HG02610 (cell line): ENCODE measurements at regions not wholly inside any gene's neighbourhood (a gene's known extent, or its start where the extent isn't known, plus 50 kb on each side); places are given as distances from the start of the nearest gene placed in this dataset.

Experiments used
- ATAC-seq: cut with Tn5 transposase; IDR thresholded peaks from one replicate; pipeline ENCODE4 v1.9.1; 2021; ENCODE audit warnings: mild to moderate bottlenecking, moderate library complexity; ENCODE audit not compliant: unreplicated experiment

- no peak for ATAC-seq
These were observed 627.9 kb upstream of the KIRREL3 start for GRCh38 chr11:127628458-127628785.

DNA sequence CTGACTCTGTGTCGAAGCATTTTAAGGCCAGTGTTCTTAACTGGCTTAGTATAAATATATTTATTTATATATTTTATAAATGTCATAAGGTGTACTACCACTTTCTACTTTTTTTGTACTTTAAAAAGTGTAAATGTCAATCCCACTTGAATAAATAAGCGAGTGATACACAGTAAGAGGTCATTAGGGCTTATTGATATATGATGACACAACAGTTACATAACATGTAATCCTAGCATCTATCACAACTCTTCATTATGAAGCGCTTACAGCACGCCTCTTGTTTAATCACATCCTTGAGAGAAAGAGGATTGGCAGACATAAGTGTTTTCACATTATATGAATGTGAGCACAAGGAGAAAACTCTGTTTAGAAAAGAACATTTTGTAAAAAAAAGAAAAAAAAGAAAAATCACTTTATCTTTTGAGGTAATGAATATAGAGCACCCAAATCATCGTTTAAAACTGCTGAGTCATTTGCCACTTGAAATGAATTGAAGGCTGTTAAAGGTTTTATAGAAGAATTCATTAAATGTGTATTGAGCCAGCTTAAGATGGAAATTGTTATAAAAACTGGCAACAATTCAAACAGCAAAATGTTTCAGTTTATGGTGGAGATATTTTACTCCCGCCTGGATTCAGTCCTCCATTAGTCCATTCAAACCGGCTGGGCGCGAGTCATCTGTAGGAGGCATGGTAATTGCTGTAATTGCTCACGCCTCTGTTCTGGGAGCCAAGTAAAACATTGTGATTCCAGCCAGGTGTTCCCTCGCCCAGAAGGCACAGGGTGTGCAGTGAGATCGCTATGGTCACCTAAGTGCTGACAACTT is 627.3 kb upstream of the KIRREL3 start:
- ATAC-seq, result no peak

GRCh38 chr11:127627204-127627603 is 626.6 kb upstream of the KIRREL3 start:
- ATAC-seq, result no peak

GRCh38 chr11:127625402-127625801 is 624.8 kb upstream of the KIRREL3 start:
- no peak for ATAC-seq

DNA sequence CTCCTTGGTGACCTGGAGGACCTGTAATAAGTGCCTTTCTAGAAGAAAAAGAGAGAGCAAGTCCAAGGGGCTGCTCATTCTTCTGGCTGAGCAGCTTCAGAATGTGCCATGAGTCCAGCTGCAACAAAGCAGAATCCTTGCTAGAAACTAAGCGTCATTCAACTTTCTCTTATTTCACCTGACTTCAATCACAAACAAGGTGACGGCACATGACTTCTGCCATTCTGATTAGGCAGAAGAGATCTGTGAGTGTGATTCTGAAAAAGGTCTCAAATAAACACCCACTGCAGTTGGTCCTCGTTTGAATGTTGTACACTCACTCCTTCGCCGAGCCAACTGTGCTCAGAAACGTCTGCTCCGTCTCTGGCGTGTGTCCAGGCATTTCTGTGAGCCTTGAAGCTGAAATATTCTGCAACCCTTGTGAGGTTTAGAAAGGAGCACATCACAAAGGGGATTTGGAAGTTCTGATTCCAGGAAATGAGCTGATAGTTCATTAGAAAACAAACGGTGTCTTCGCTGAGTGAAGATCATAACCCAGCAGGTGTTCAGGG is 623.8 kb upstream of the KIRREL3 start:
- ATAC-seq, result no peak

DNA sequence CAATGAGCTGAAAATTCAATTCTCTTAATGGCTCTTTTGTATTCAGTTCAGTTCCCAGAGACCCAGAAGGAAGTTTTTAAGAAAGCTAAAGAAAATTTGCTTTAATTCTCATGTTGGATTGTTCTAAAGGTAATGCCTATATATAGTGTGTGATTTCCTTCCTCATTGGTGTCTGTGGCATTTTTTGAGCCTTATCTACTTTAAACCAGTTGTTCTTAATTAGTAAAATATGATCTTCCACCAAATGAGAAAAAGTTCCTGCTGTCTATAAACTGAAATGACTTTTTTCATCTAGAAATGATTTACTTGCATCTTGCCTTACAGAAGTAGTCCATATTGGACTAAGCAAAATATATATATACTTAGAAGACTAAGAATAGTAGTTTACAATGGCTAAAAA is 622.1 kb upstream of the KIRREL3 start:
- no peak for ATAC-seq

DNA sequence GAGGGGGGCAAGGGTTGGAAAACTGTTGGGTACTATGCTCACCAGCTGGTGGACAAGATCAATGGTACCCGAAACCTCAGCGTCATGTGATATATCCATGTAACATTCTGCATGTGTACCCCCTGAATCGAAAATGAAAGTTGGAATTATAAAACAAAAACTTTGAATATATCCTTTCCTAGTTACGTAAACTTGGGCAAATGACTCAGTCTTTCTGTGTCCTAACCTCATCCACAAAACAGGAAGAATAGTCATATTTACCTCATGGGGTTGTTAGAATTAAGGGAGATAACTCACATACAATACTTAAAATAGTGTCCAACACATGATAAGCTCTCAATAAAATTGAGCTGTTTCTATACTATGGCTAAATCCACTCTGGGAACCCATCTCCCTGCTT is 620.1 kb upstream of the KIRREL3 start:
- no peak for ATAC-seq

DNA sequence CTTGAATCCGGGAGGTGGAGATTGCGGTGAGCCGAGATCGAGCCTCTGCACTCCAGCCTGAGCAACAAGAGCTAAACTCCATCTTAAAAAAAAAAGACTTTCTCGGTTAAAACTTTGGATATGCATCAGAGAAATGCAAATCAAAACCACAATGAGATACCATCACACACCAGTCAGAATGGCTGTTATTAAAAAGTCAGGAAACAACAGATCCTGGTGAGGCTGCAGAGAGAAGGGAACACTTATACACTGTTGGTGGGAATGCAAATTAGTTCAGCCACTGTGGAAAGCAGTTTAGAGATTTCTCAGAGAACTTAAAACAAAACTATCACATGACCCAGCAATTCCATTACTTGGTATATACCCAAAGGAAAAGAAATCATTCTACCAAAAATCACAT is 619.4 kb upstream of the KIRREL3 start:
- no peak for ATAC-seq

GRCh38 chr11:127618721-127619120 is 618.2 kb upstream of the KIRREL3 start:
- no peak for ATAC-seq

DNA sequence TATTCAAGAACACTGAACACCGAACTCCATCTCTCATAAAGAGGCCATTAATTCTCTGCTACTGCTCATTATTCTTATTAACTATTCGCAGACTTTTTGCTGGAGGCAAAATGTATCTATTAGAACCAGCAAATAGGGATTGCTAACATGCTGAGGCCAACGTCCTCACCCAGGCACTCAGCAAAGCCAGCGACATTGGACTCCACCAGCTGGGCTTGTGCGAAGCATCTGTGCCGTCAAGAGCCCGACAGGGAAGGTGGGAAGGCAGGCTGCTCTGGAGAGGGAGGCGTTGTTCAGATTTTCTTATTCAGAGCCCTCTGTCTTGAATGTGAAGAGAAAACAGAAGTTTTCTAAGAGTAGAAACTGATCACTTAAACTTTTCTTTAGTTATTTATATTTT is 615.6 kb upstream of the KIRREL3 start:
- no peak for ATAC-seq

- ATAC-seq, result no peak
These were observed 612.0 kb upstream of the KIRREL3 start for GRCh38 chr11:127612607-127613006.

GRCh38 chr11:127609025-127609773 is 608.6 kb upstream of the KIRREL3 start:
- no peak for ATAC-seq

GRCh38 chr11:127607487-127608085 is 607.0 kb upstream of the KIRREL3 start:
- ATAC-seq, result no peak

- no peak for ATAC-seq
These were observed 601.0 kb upstream of the KIRREL3 start for GRCh38 chr11:127601578-127601977.

GRCh38 chr11:127600674-127601073 is 600.1 kb upstream of the KIRREL3 start:
- no peak for ATAC-seq

DNA sequence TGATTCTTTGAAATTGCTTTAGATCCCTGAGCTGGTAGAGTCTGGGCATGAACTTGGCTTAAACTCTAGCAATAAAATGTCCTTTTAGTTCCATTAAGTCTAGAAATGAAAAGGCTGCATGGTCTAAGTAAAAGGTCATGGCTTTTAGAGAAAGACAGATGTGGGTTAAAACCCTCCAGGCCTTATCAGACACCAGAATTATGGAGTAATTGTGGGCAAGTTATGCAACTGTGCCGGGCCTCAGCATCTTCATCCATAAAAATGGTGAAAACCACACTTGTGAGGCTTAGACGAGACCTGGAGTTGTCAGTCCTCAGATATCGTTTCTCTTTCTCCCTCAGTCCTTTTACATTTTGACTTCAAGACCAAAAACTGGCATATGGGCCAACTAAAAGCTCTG is 597.9 kb upstream of the KIRREL3 start:
- ATAC-seq, result no peak

GRCh38 chr11:127596433-127596832 is 595.9 kb upstream of the KIRREL3 start:
- ATAC-seq, result no peak

DNA sequence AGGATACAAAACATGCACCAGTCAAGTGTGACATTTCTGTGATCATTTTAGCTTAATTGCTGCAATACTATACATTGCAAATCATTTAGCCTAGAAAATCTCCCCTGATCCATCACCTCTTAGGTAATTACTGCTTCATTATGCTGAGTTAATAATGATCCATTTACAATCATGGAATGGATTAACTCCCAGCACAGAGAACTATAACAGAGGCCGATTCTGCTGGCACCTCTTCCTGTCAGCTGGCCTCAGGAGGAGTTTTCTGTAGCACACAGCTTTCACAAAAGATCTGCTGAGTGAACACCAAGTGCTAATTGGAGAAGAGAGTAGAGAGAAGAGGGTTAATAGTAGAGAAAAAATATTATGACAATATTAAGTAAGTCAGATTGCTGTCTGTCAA is 591.8 kb upstream of the KIRREL3 start:
- no peak for ATAC-seq

GRCh38 chr11:127590314-127590713 is 589.7 kb upstream of the KIRREL3 start:
- no peak for ATAC-seq

- no peak for ATAC-seq
These were observed 587.9 kb upstream of the KIRREL3 start for GRCh38 chr11:127588431-127588830.

DNA sequence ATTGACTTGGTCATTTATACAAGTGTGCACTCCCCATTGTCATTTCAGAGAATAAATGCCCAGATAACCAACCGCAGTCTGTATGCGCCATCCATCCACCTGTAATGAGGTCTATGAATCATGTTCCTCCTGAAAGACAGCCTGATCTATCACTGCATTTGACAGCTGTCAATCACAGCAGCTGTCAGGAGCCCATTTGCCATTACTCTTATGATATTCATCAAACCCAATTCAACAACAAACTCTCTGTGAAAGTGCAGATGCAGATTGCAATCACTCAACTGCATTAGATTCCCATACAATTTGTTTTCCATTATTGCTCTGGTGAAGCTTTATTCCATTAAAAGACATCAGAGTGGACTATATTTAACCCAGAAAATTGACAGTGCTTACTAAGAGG is 586.9 kb upstream of the KIRREL3 start:
- no peak for ATAC-seq

GRCh38 chr11:127576210-127576609 is 575.6 kb upstream of the KIRREL3 start:
- no peak for ATAC-seq
